ENCODE measurements at regions not wholly inside any gene's neighbourhood (a gene's known extent, or its start where the extent isn't known, plus 50 kb on each side); places are given as distances from the start of the nearest gene placed in this dataset.

DNA sequence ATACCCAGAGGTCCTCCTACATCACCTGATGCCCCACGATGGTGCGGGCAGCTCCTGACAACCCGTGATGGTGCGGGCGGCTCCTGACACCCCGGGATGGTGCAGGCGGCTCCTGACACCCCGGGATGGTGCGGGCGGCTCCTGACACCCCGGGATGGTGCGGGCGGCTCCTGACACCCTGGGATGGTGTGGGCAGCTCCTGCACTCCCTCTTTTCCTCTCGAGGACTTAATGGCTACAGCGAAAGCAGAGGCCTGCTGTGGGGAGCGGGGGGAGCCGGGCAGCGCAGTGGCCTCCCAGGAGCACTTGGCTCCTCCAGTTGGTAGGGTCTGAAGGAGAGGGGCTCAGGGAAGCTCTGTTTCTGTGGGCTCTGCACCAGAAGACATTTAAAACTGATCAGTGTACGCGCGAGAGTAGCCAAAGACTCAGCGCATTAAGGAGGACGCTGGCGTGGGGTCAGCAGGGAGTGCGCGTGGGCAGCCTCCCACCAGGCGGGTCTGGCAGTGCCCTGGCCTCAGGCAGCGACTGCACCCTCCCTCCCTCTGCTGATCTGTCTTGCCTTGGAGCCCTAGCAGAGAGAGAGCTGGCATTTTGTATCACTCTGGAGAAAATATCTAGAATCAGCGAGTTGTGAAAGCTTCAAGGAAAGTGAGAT lies 464.5 kb upstream of the MYT1L start:
- Histone ChIP-seq H3K4me1 (no peaks in the 10 kb centered on the region), H3K36me3 (ENCODE audit: control insufficient read depth, insufficient read depth, low read length) (no peaks in the 10 kb centered on the region), H3K4me3 (ENCODE audit: low read depth, low read length) (no peak overlapping the region), H3K27me3 (replicated peaks; ENCODE audit: control insufficient read depth, insufficient read depth, low read length) (no peaks in the 10 kb centered on the region; the same call in 1 of the 2 replicates), H3K9me3 (no peaks in the 10 kb centered on the region)
- CTCF ChIA-PET: no interaction called here
- DNase-seq: no peak
- Mint-ChIP-seq H3K4me3 (ENCODE audit: unreplicated experiment) (no peak overlapping the region), H3K4me1 (ENCODE audit: low read depth, unreplicated experiment) (no peaks in the 10 kb centered on the region), H3K9me3 (ENCODE audit: unreplicated experiment) (no peaks in the 10 kb centered on the region), H3K27me3 (ENCODE audit: insufficient read depth, unreplicated experiment) (peaks cover 17% of the 10 kb centered on the region), H3K36me3 (ENCODE audit: insufficient read depth, unreplicated experiment) (no peaks in the 10 kb centered on the region), H3K27ac (ENCODE audit: unreplicated experiment) (no peak overlapping the region)
- POLR2A ChIA-PET: no interaction called here
- no peak for TF ChIP-seq CTCF (IDR thresholded peaks at IDR 0.05; ENCODE audit: insufficient read depth in 1 of 2, low read depth in 1 of 2, low read length in 1 of 2, severe bottlenecking in 1 of 2, unreplicated experiment in 1 of 2)
- no TSS peak for BruUV-seq (replicated peaks)
- intact Hi-C loops (cut with micrococcal nuclease; ENCODE audit: unreplicated experiment): no loop called here

DNA sequence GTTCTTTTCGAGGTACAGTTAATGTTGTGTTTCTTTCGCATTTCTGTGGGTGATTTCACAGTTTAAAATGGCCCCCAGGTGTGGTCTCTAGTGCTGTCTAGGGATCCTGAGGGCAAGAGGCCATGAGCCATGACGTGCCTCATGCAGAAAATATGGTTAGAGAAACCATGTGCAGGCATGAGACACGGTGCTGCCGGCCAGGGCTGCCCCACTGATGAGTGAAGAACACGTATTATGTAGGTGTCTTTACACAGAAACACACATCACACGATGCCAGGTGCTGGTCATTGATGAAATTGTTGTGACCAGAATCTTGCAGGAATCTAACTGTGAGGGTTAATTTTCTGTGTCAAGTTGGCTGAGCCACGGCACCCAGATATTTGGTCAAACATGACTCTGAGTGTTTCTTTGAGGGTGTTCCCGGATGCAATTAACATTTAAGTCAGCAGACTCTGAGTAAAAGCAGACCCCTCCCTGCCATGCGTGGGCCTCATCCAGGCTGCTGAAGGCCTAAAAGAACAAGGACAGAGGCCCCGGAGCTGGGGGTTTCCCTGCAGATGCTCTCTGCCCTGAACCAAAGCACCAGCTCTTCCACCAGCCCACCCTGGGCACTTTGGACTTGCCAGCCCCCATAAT lies 463.0 kb upstream of the MYT1L start:
- H3K4me3 ChIP-seq (ENCODE audit: low read depth, low read length): no peak overlapping the region
- H3K27ac Mint-ChIP-seq (ENCODE audit: unreplicated experiment): no peak overlapping the region
- H3K27me3 ChIP-seq (replicated peaks; ENCODE audit: control insufficient read depth, insufficient read depth, low read length): no peaks in the 10 kb centered on the region; the same call in 1 of the 2 replicates

DNA sequence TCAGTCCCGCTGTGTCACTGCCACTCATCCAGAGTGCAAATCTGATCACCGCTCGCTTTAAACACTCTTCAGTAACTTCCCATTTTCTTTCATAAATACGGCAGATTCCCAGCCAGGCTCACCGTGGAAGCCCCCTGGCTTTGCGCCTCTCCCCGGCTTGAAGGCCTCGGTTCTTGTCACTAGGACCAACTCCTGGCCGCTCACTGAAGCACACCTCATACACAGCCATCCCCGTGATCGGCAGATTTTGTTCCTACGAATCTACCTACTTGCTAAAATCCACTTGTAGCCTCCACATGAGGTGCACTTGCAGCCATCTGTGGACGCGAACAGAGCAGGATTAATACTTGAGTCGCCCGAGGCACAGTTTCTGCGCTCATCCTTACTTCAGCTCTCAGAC lies 462.4 kb upstream of the MYT1L start:
- H3K4me3 Mint-ChIP-seq (ENCODE audit: unreplicated experiment): no peak overlapping the region
- no peaks in the 10 kb centered on the region; the same call in 1 of the 2 replicates for H3K27me3 ChIP-seq (replicated peaks; ENCODE audit: control insufficient read depth, insufficient read depth, low read length)

More for the DNA sequence above, 463.0 kb upstream of the MYT1L start:
- TF ChIP-seq CTCF (IDR thresholded peaks at IDR 0.05; ENCODE audit: insufficient read depth in 1 of 2, low read depth in 1 of 2, low read length in 1 of 2, severe bottlenecking in 1 of 2, unreplicated experiment in 1 of 2): no peak
- H3K36me3 ChIP-seq (ENCODE audit: control insufficient read depth, insufficient read depth, low read length): no peaks in the 10 kb centered on the region
- no peaks in the 10 kb centered on the region for H3K9me3 ChIP-seq
- H3K4me1 ChIP-seq: no peaks in the 10 kb centered on the region
- intact Hi-C loops (cut with micrococcal nuclease; ENCODE audit: unreplicated experiment): no loop called here
- ChIA-PET CTCF (no interaction called here), POLR2A (no interaction called here)
- BruUV-seq (replicated peaks): no TSS peak
- Mint-ChIP-seq H3K4me1 (ENCODE audit: low read depth, unreplicated experiment) (no peaks in the 10 kb centered on the region), H3K9me3 (ENCODE audit: unreplicated experiment) (no peaks in the 10 kb centered on the region), H3K4me3 (ENCODE audit: unreplicated experiment) (no peak overlapping the region), H3K27me3 (ENCODE audit: insufficient read depth, unreplicated experiment) (peaks cover 13% of the 10 kb centered on the region), H3K36me3 (ENCODE audit: insufficient read depth, unreplicated experiment) (no peaks in the 10 kb centered on the region)
- DNase-seq: no peak

More for the DNA sequence above, 462.4 kb upstream of the MYT1L start:
- H3K4me3 ChIP-seq (ENCODE audit: low read depth, low read length): no peak overlapping the region
- no peak overlapping the region for H3K27ac Mint-ChIP-seq (ENCODE audit: unreplicated experiment)
- H3K4me1 ChIP-seq: no peaks in the 10 kb centered on the region
- H3K36me3 ChIP-seq (ENCODE audit: control insufficient read depth, insufficient read depth, low read length): no peaks in the 10 kb centered on the region
- TF ChIP-seq CTCF (IDR thresholded peaks at IDR 0.05; ENCODE audit: insufficient read depth in 1 of 2, low read depth in 1 of 2, low read length in 1 of 2, severe bottlenecking in 1 of 2, unreplicated experiment in 1 of 2): no peak
- no peak for DNase-seq
- H3K4me1 Mint-ChIP-seq (ENCODE audit: low read depth, unreplicated experiment): no peaks in the 10 kb centered on the region
- peaks cover 13% of the 10 kb centered on the region for H3K27me3 Mint-ChIP-seq (ENCODE audit: insufficient read depth, unreplicated experiment)
- H3K36me3 Mint-ChIP-seq (ENCODE audit: insufficient read depth, unreplicated experiment): no peaks in the 10 kb centered on the region
- H3K9me3 Mint-ChIP-seq (ENCODE audit: unreplicated experiment): no peaks in the 10 kb centered on the region
- no peaks in the 10 kb centered on the region for H3K9me3 ChIP-seq
- CTCF ChIA-PET: no interaction called here
- POLR2A ChIA-PET: no interaction called here
- BruUV-seq (replicated peaks): no TSS peak
- intact Hi-C loops (cut with micrococcal nuclease; ENCODE audit: unreplicated experiment): no loop called here

Data from Caco-2 (cell line).